GM23338 (cell line): ENCODE measurements at regions not wholly inside any gene's neighbourhood (a gene's known extent, or its start where the extent isn't known, plus 50 kb on each side); places are given as distances from the start of the nearest gene placed in this dataset.

ENCODE experiments used
- ATAC-seq: fragments of 200-7000 bp; cut with Tn5 transposase; 3 replicates; pipeline ENCODE4 v1.9.1; 2020
- DNase-seq: peaks from one replicate; pipeline ENCODE4 v3.0.0-alpha.2; 2015; ENCODE audit warnings: low spot score
- H2AFZ ChIP-seq: fragments of 200-600 bp; sonication (generic); 2 replicates; pipeline ENCODE4 v1.8.0; 2016; ENCODE audit warnings: antibody characterized with exemption, mild to moderate bottlenecking, moderate library complexity
- H3F3A ChIP-seq: fragments of 200-600 bp; sonication (generic); replicated peaks from 2 replicates; pipeline ENCODE4 v1.8.0; 2017; ENCODE audit warnings: antibody characterized with exemption, mixed run types, low read depth
- H3K27ac ChIP-seq: fragments of 200-600 bp; sonication (generic); 2 replicates; pipeline ENCODE4 v1.6.1; 2016; ENCODE audit warnings: low read depth
- H3K27me3 ChIP-seq: fragments of 200-600 bp; sonication (generic); 2 replicates; pipeline ENCODE4 v1.8.0; 2016; ENCODE audit warnings: mild to moderate bottlenecking, mixed run types, moderate library complexity; ENCODE audit not compliant: insufficient read depth
- H3K36me3 ChIP-seq: fragments of 200-600 bp; sonication (generic); 2 replicates; pipeline ENCODE4 v1.8.0; 2016; ENCODE audit warnings: mild to moderate bottlenecking; ENCODE audit not compliant: insufficient read depth
- H3K4me1 ChIP-seq: fragments of 200-600 bp; sonication (generic); 2 replicates; pipeline ENCODE4 v1.8.0; 2016; ENCODE audit warnings: mild to moderate bottlenecking, moderate library complexity; ENCODE audit not compliant: insufficient read depth
- H3K4me2 ChIP-seq: fragments of 200-600 bp; sonication (generic); 2 replicates; pipeline ENCODE4 v1.7.1; 2017; ENCODE audit warnings: mixed run types
- H3K4me3 ChIP-seq: fragments of 200-600 bp; sonication (generic); 2 replicates; pipeline ENCODE4 v1.6.1; 2016; ENCODE audit warnings: mixed run types
- H3K79me2 ChIP-seq: fragments of 200-600 bp; sonication (generic); replicated peaks from 2 replicates; pipeline ENCODE4 v1.8.0; 2017; ENCODE audit warnings: mild to moderate bottlenecking; ENCODE audit not compliant: insufficient read depth
- H3K9me2 ChIP-seq: fragments of 200-600 bp; sonication (generic); 2 replicates; pipeline ENCODE4 v1.8.0; 2017; ENCODE audit not compliant: insufficient read depth
- H4K20me1 ChIP-seq: fragments of 200-600 bp; sonication (generic); replicated peaks from 2 replicates; pipeline ENCODE4 v1.8.0; 2017; ENCODE audit warnings: mild to moderate bottlenecking; ENCODE audit not compliant: insufficient read depth
- H3K27ac Mint-ChIP-seq: 2 replicates; pipeline ENCODE4 v1.8.0; 2020; ENCODE audit warnings: inconsistent platforms, mild to moderate bottlenecking, moderate library complexity, mixed read lengths
- H3K27me3 Mint-ChIP-seq: 3 replicates; pipeline ENCODE4 v1.8.0; 2022; ENCODE audit warnings: low read depth, mild to moderate bottlenecking, moderate library complexity, mixed read lengths, inconsistent platforms; ENCODE audit not compliant: insufficient read depth, poor library complexity
- H3K36me3 Mint-ChIP-seq: 3 replicates; pipeline ENCODE4 v1.8.0; 2021; ENCODE audit warnings: low read depth, mild to moderate bottlenecking, inconsistent platforms, moderate library complexity, mixed read lengths
- H3K4me1 Mint-ChIP-seq: 3 replicates; pipeline ENCODE4 v1.8.0; 2020; ENCODE audit warnings: mild to moderate bottlenecking, inconsistent platforms, mixed read lengths
- H3K4me3 Mint-ChIP-seq: 3 replicates; pipeline ENCODE4 v1.8.0; 2021; ENCODE audit warnings: moderate library complexity, mild to moderate bottlenecking, inconsistent platforms, mixed read lengths
- H3K9me3 Mint-ChIP-seq: 3 replicates; pipeline ENCODE4 v1.8.0; 2020; ENCODE audit warnings: moderate library complexity, mild to moderate bottlenecking, inconsistent platforms, mixed read lengths
- CREB1 ChIP-seq: fragments of 250-450 bp; sonication (Bioruptor Pico); IDR thresholded peaks from 2 replicates; pipeline ENCODE4 v1.5.0; 2020; ENCODE audit warnings: low read depth, mild to moderate bottlenecking, moderate library complexity
- EZH2 ChIP-seq: fragments of 200-600 bp; sonication (generic); IDR thresholded peaks from one replicate; pipeline ENCODE4 v1.8.0; 2017; ENCODE audit warnings: antibody characterized with exemption, mild to moderate bottlenecking, low read depth; ENCODE audit not compliant: unreplicated experiment
- ZNF331 ChIP-seq: fragments of 250-450 bp; sonication (Bioruptor Pico); IDR thresholded peaks from 2 replicates; pipeline ENCODE4 v1.5.0; 2020; ENCODE audit warnings: low read depth, mild to moderate bottlenecking, moderate library complexity
- TF ChIP-seq, protein P1 (sequence below): IDR thresholded peaks from 2 replicates; pipeline ENCODE4 v1.6.1; 2016; ENCODE audit warnings: antibody characterized with exemption
- TF ChIP-seq, protein P2 (sequence below), 2 experiments: fragments of 200-600 bp in 1 of 2; sonication (generic) in 1 of 2; conservative IDR thresholded peaks; 2 replicates each; pipeline versions ENCODE4 v1.5.1 to v1.6.1; 2016 to 2017; ENCODE audit warnings: antibody characterized with exemption in 2 of 2, low read depth in 2 of 2, mild to moderate bottlenecking in 2 of 2, moderate library complexity in 1 of 2
- TF ChIP-seq, protein P3 (sequence below): IDR thresholded peaks from one replicate; pipeline ENCODE4 v1.6.1; 2018; ENCODE audit warnings: antibody characterized with exemption; ENCODE audit not compliant: unreplicated experiment

DNA sequence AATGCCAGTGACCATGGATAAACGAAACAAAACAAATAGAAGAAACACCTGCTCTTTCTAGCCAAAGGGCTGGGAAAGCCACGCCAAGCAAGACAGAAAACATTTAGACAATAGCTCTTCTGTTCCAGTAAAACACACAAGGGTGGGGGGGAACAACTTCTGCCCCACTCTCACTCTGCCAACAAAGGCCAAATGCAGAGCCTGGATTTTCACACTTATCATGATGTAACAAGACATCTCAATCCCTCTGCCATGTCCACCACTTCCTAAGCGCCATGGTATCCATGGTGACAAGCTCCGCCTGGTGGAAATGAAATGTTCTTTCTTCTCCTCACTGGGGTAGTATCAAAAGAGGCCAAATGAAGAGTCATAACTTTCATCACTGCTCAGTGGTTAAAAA is 60.6 kb downstream of the DRD1 start:
- Histone ChIP-seq H3K36me3 (no peaks in the 10 kb centered on the region), H3K79me2 (no peaks in the 10 kb centered on the region), H4K20me1 (no peaks in the 10 kb centered on the region), H3K27me3 (no peaks in the 10 kb centered on the region), H3K4me2 (no peak overlapping the region), H3K4me1 (peaks cover 12% of the 10 kb centered on the region; the same call in 1 of the 2 replicates), H3F3A (no peaks in the 10 kb centered on the region), H3K4me3 (no peak overlapping the region), H3K9me2 (no peaks in the 10 kb centered on the region), H3K27ac (no peak overlapping the region), H2AFZ (0 out of 2 replicates have a peak overlapping the region, but pooled peaks have one; percentile 29)
- Mint-ChIP-seq H3K27ac (no peak overlapping the region), H3K9me3 (no peaks in the 10 kb centered on the region; the same call in 1 of the 3 replicates), H3K36me3 (no peaks in the 10 kb centered on the region), H3K4me3 (no peak overlapping the region), H3K4me1 (peaks cover 13% of the 10 kb centered on the region; the same call in 2 of the 3 replicates), H3K27me3 (peaks cover 3% of the 10 kb centered on the region)
- no peak for TF ChIP-seq EZH2
- TF ChIP-seq, protein P1, sequence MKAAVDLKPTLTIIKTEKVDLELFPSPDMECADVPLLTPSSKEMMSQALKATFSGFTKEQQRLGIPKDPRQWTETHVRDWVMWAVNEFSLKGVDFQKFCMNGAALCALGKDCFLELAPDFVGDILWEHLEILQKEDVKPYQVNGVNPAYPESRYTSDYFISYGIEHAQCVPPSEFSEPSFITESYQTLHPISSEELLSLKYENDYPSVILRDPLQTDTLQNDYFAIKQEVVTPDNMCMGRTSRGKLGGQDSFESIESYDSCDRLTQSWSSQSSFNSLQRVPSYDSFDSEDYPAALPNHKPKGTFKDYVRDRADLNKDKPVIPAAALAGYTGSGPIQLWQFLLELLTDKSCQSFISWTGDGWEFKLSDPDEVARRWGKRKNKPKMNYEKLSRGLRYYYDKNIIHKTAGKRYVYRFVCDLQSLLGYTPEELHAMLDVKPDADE = no peak
- no peak for TF ChIP-seq ZNF331 (CRISPR knock-in tag)
- TF ChIP-seq, protein P2, sequence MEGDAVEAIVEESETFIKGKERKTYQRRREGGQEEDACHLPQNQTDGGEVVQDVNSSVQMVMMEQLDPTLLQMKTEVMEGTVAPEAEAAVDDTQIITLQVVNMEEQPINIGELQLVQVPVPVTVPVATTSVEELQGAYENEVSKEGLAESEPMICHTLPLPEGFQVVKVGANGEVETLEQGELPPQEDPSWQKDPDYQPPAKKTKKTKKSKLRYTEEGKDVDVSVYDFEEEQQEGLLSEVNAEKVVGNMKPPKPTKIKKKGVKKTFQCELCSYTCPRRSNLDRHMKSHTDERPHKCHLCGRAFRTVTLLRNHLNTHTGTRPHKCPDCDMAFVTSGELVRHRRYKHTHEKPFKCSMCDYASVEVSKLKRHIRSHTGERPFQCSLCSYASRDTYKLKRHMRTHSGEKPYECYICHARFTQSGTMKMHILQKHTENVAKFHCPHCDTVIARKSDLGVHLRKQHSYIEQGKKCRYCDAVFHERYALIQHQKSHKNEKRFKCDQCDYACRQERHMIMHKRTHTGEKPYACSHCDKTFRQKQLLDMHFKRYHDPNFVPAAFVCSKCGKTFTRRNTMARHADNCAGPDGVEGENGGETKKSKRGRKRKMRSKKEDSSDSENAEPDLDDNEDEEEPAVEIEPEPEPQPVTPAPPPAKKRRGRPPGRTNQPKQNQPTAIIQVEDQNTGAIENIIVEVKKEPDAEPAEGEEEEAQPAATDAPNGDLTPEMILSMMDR (conservative IDR thresholded peaks at IDR 0.05; ENCODE audit: low read depth in 2 of 2) = peak in 1 of 2 experiments; percentile 18; a peak in 1 of 4 replicates
- TF ChIP-seq, protein P3, sequence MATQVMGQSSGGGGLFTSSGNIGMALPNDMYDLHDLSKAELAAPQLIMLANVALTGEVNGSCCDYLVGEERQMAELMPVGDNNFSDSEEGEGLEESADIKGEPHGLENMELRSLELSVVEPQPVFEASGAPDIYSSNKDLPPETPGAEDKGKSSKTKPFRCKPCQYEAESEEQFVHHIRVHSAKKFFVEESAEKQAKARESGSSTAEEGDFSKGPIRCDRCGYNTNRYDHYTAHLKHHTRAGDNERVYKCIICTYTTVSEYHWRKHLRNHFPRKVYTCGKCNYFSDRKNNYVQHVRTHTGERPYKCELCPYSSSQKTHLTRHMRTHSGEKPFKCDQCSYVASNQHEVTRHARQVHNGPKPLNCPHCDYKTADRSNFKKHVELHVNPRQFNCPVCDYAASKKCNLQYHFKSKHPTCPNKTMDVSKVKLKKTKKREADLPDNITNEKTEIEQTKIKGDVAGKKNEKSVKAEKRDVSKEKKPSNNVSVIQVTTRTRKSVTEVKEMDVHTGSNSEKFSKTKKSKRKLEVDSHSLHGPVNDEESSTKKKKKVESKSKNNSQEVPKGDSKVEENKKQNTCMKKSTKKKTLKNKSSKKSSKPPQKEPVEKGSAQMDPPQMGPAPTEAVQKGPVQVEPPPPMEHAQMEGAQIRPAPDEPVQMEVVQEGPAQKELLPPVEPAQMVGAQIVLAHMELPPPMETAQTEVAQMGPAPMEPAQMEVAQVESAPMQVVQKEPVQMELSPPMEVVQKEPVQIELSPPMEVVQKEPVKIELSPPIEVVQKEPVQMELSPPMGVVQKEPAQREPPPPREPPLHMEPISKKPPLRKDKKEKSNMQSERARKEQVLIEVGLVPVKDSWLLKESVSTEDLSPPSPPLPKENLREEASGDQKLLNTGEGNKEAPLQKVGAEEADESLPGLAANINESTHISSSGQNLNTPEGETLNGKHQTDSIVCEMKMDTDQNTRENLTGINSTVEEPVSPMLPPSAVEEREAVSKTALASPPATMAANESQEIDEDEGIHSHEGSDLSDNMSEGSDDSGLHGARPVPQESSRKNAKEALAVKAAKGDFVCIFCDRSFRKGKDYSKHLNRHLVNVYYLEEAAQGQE = no peak
- no peak for TF ChIP-seq CREB1 (CRISPR knock-in tag)
- DNase-seq (peak; percentile 27), ATAC-seq (no peak)

DNA sequence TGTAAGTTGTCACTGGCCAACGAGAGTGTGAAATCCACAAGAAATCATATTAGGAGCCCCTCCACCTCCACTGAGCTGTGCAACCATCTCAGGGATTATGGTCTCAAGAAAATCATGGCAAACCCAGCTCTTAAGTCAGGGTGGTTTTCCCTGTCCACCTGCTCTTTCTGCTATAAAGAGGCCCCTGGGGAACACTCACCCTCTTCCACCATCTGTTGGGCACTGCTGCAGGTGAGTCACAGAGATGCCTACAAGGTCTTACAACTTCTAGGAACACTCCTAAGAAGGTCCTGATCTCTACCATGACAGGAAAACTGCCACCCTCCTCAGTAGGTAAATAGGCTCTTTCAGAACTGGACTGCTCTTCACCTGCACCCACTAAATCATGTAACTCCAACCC is 61.8 kb downstream of the DRD1 start:
- Mint-ChIP-seq H3K4me1 (peaks cover 10% of the 10 kb centered on the region; the same call in 2 of the 3 replicates), H3K4me3 (no peak overlapping the region), H3K27ac (no peak overlapping the region), H3K36me3 (no peaks in the 10 kb centered on the region), H3K9me3 (no peaks in the 10 kb centered on the region; the same call in none of the 3 replicates), H3K27me3 (peaks cover 3% of the 10 kb centered on the region)
- H2AFZ ChIP-seq = no peak overlapping the region
- H3K79me2 ChIP-seq = no peaks in the 10 kb centered on the region
- no peaks in the 10 kb centered on the region for H4K20me1 ChIP-seq
- no peak for TF ChIP-seq ZNF331 (CRISPR knock-in tag)
- DNase-seq = no peak
- H3K9me2 ChIP-seq = no peaks in the 10 kb centered on the region
- H3K4me3 ChIP-seq = no peak overlapping the region
- no peak overlapping the region for H3K4me2 ChIP-seq
- H3K36me3 ChIP-seq = no peaks in the 10 kb centered on the region
- ATAC-seq = no peak
- no peaks in the 10 kb centered on the region for H3K27me3 ChIP-seq
- no peaks in the 10 kb centered on the region for H3F3A ChIP-seq
- peaks cover 10% of the 10 kb centered on the region; the same call in 1 of the 2 replicates for H3K4me1 ChIP-seq
- H3K27ac ChIP-seq = no peak overlapping the region
